ENCODE measurements at regions not wholly inside any gene's neighbourhood (a gene's known extent, or its start where the extent isn't known, plus 50 kb on each side); places are given as distances from the start of the nearest gene placed in this dataset.

GRCh38 chr19:28494461-28494860 lies 718.5 kb downstream of the UQCRFS1 start:
- Histone ChIP-seq H3K27me3 (replicated peaks; ENCODE audit: control insufficient read depth, insufficient read depth, low read length) (peaks cover 5% of the 10 kb centered on the region), H3K9me3 (ENCODE audit: control insufficient read depth, low read length) (no peaks in the 10 kb centered on the region), H3K4me1 (ENCODE audit: control insufficient read depth, insufficient read depth, low read length) (no peaks in the 10 kb centered on the region), H3K9ac (ENCODE audit: low read length) (no peak overlapping the region), H3K36me3 (ENCODE audit: control insufficient read depth, insufficient read depth, low read length, severe bottlenecking) (no peaks in the 10 kb centered on the region), H3K4me3 (ENCODE audit: low read length) (no peak overlapping the region)
- no peak for DNase-seq (ENCODE audit: low read depth)

- peaks cover 5% of the 10 kb centered on the region for H3K27me3 ChIP-seq (replicated peaks; ENCODE audit: control insufficient read depth, insufficient read depth, low read length)
- H3K4me3 ChIP-seq (ENCODE audit: low read length): no peak overlapping the region
- no peaks in the 10 kb centered on the region for H3K36me3 ChIP-seq (ENCODE audit: control insufficient read depth, insufficient read depth, low read length, severe bottlenecking)
- H3K9me3 ChIP-seq (ENCODE audit: control insufficient read depth, low read length): no peaks in the 10 kb centered on the region
- no peak overlapping the region for H3K9ac ChIP-seq (ENCODE audit: low read length)
- no peak for DNase-seq (ENCODE audit: low read depth)
- H3K4me1 ChIP-seq (ENCODE audit: control insufficient read depth, insufficient read depth, low read length): no peaks in the 10 kb centered on the region
Measured at GRCh38 chr19:28493884-28494283, 719.1 kb downstream of the UQCRFS1 start.

- DNase-seq (ENCODE audit: low read depth): no peak
- Histone ChIP-seq H3K4me1 (ENCODE audit: control insufficient read depth, insufficient read depth, low read length) (no peaks in the 10 kb centered on the region), H3K27me3 (replicated peaks; ENCODE audit: control insufficient read depth, insufficient read depth, low read length) (peaks cover 11% of the 10 kb centered on the region), H3K9me3 (ENCODE audit: control insufficient read depth, low read length) (no peaks in the 10 kb centered on the region), H3K36me3 (ENCODE audit: control insufficient read depth, insufficient read depth, low read length, severe bottlenecking) (no peaks in the 10 kb centered on the region), H3K4me3 (ENCODE audit: low read length) (no peak overlapping the region), H3K9ac (ENCODE audit: low read length) (no peak overlapping the region)
Measured at GRCh38 chr19:28492621-28493020, 720.3 kb downstream of the UQCRFS1 start.

- Histone ChIP-seq H3K4me3 (ENCODE audit: low read length) (no peak overlapping the region), H3K27me3 (replicated peaks; ENCODE audit: control insufficient read depth, insufficient read depth, low read length) (peaks cover 11% of the 10 kb centered on the region), H3K36me3 (ENCODE audit: control insufficient read depth, insufficient read depth, low read length, severe bottlenecking) (no peaks in the 10 kb centered on the region), H3K4me1 (ENCODE audit: control insufficient read depth, insufficient read depth, low read length) (no peaks in the 10 kb centered on the region), H3K9me3 (ENCODE audit: control insufficient read depth, low read length) (no peaks in the 10 kb centered on the region), H3K9ac (ENCODE audit: low read length) (no peak overlapping the region)
- DNase-seq (ENCODE audit: low read depth): no peak
Measured at GRCh38 chr19:28492201-28492600, 720.8 kb downstream of the UQCRFS1 start.

GRCh38 chr19:28489776-28490175 lies 723.2 kb downstream of the UQCRFS1 start:
- Histone ChIP-seq H3K9ac (ENCODE audit: low read length) (no peak overlapping the region), H3K27me3 (replicated peaks; ENCODE audit: control insufficient read depth, insufficient read depth, low read length) (peaks cover 11% of the 10 kb centered on the region), H3K4me3 (ENCODE audit: low read length) (no peak overlapping the region), H3K9me3 (ENCODE audit: control insufficient read depth, low read length) (no peaks in the 10 kb centered on the region), H3K4me1 (ENCODE audit: control insufficient read depth, insufficient read depth, low read length) (no peaks in the 10 kb centered on the region), H3K36me3 (ENCODE audit: control insufficient read depth, insufficient read depth, low read length, severe bottlenecking) (no peaks in the 10 kb centered on the region)
- DNase-seq (ENCODE audit: low read depth): no peak

GRCh38 chr19:28489126-28489660 lies 723.8 kb downstream of the UQCRFS1 start:
- Histone ChIP-seq H3K36me3 (ENCODE audit: control insufficient read depth, insufficient read depth, low read length, severe bottlenecking) (no peaks in the 10 kb centered on the region), H3K9ac (ENCODE audit: low read length) (no peak overlapping the region), H3K4me3 (ENCODE audit: low read length) (no peak overlapping the region), H3K9me3 (ENCODE audit: control insufficient read depth, low read length) (no peaks in the 10 kb centered on the region), H3K4me1 (ENCODE audit: control insufficient read depth, insufficient read depth, low read length) (no peaks in the 10 kb centered on the region), H3K27me3 (replicated peaks; ENCODE audit: control insufficient read depth, insufficient read depth, low read length) (peaks cover 11% of the 10 kb centered on the region)
- DNase-seq (ENCODE audit: low read depth): no peak

GRCh38 chr19:28487999-28488398 lies 725.0 kb downstream of the UQCRFS1 start:
- Histone ChIP-seq H3K36me3 (ENCODE audit: control insufficient read depth, insufficient read depth, low read length, severe bottlenecking) (no peaks in the 10 kb centered on the region), H3K4me3 (ENCODE audit: low read length) (no peak overlapping the region), H3K9me3 (ENCODE audit: control insufficient read depth, low read length) (no peaks in the 10 kb centered on the region), H3K9ac (ENCODE audit: low read length) (no peak overlapping the region), H3K4me1 (ENCODE audit: control insufficient read depth, insufficient read depth, low read length) (no peaks in the 10 kb centered on the region), H3K27me3 (replicated peaks; ENCODE audit: control insufficient read depth, insufficient read depth, low read length) (peaks cover 16% of the 10 kb centered on the region)
- no peak for DNase-seq (ENCODE audit: low read depth)

GRCh38 chr19:28486926-28487325 lies 726.0 kb downstream of the UQCRFS1 start:
- Histone ChIP-seq H3K27me3 (replicated peaks; ENCODE audit: control insufficient read depth, insufficient read depth, low read length) (peaks cover 16% of the 10 kb centered on the region), H3K9ac (ENCODE audit: low read length) (no peak overlapping the region), H3K4me1 (ENCODE audit: control insufficient read depth, insufficient read depth, low read length) (no peaks in the 10 kb centered on the region), H3K4me3 (ENCODE audit: low read length) (no peak overlapping the region), H3K9me3 (ENCODE audit: control insufficient read depth, low read length) (no peaks in the 10 kb centered on the region), H3K36me3 (ENCODE audit: control insufficient read depth, insufficient read depth, low read length, severe bottlenecking) (no peaks in the 10 kb centered on the region)
- DNase-seq (ENCODE audit: low read depth): no peak

GRCh38 chr19:28486473-28486872 lies 726.5 kb downstream of the UQCRFS1 start:
- no peak overlapping the region for H3K9ac ChIP-seq (ENCODE audit: low read length)
- DNase-seq (ENCODE audit: low read depth): no peak
- H3K4me3 ChIP-seq (ENCODE audit: low read length): no peak overlapping the region
- no peaks in the 10 kb centered on the region for H3K36me3 ChIP-seq (ENCODE audit: control insufficient read depth, insufficient read depth, low read length, severe bottlenecking)
- H3K9me3 ChIP-seq (ENCODE audit: control insufficient read depth, low read length): no peaks in the 10 kb centered on the region
- H3K4me1 ChIP-seq (ENCODE audit: control insufficient read depth, insufficient read depth, low read length): no peaks in the 10 kb centered on the region
- H3K27me3 ChIP-seq (replicated peaks; ENCODE audit: control insufficient read depth, insufficient read depth, low read length): peaks cover 16% of the 10 kb centered on the region

GRCh38 chr19:28485292-28485691 lies 727.7 kb downstream of the UQCRFS1 start:
- no peak overlapping the region for H3K9ac ChIP-seq (ENCODE audit: low read length)
- no peaks in the 10 kb centered on the region for H3K36me3 ChIP-seq (ENCODE audit: control insufficient read depth, insufficient read depth, low read length, severe bottlenecking)
- no peak for DNase-seq (ENCODE audit: low read depth)
- peaks cover 15% of the 10 kb centered on the region for H3K27me3 ChIP-seq (replicated peaks; ENCODE audit: control insufficient read depth, insufficient read depth, low read length)
- no peak overlapping the region for H3K4me3 ChIP-seq (ENCODE audit: low read length)
- H3K9me3 ChIP-seq (ENCODE audit: control insufficient read depth, low read length): no peaks in the 10 kb centered on the region
- no peaks in the 10 kb centered on the region for H3K4me1 ChIP-seq (ENCODE audit: control insufficient read depth, insufficient read depth, low read length)

- Histone ChIP-seq H3K9ac (ENCODE audit: low read length) (no peak overlapping the region), H3K27me3 (replicated peaks; ENCODE audit: control insufficient read depth, insufficient read depth, low read length) (peaks cover 10% of the 10 kb centered on the region), H3K4me1 (ENCODE audit: control insufficient read depth, insufficient read depth, low read length) (no peaks in the 10 kb centered on the region), H3K4me3 (ENCODE audit: low read length) (no peak overlapping the region), H3K9me3 (ENCODE audit: control insufficient read depth, low read length) (peaks cover 4% of the 10 kb centered on the region), H3K36me3 (ENCODE audit: control insufficient read depth, insufficient read depth, low read length, severe bottlenecking) (no peaks in the 10 kb centered on the region)
- no peak for DNase-seq (ENCODE audit: low read depth)
Measured at GRCh38 chr19:28483197-28483596, 729.8 kb downstream of the UQCRFS1 start.

GRCh38 chr19:28482221-28482620 lies 730.7 kb downstream of the UQCRFS1 start:
- DNase-seq (ENCODE audit: low read depth): no peak
- H3K27me3 ChIP-seq (replicated peaks; ENCODE audit: control insufficient read depth, insufficient read depth, low read length): peaks cover 9% of the 10 kb centered on the region
- H3K4me3 ChIP-seq (ENCODE audit: low read length): no peak overlapping the region
- peaks cover 4% of the 10 kb centered on the region for H3K9me3 ChIP-seq (ENCODE audit: control insufficient read depth, low read length)
- H3K9ac ChIP-seq (ENCODE audit: low read length): no peak overlapping the region
- no peaks in the 10 kb centered on the region for H3K4me1 ChIP-seq (ENCODE audit: control insufficient read depth, insufficient read depth, low read length)
- H3K36me3 ChIP-seq (ENCODE audit: control insufficient read depth, insufficient read depth, low read length, severe bottlenecking): no peaks in the 10 kb centered on the region

Measured in adipocyte (in vitro differentiated cells).